ENCODE measurements at regions not wholly inside any gene's neighbourhood (a gene's known extent, or its start where the extent isn't known, plus 50 kb on each side); places are given as distances from the start of the nearest gene placed in this dataset.

GRCh38 chr20:57030611-57031600 lies 235.5 kb downstream of the BMP7 start:
- TF ChIP-seq CTCF (IDR thresholded peaks at IDR 0.05; ENCODE audit: low read depth, low read length) (no peak), EZH2phosphoT487 (IDR thresholded peaks at IDR 0.05; ENCODE audit: low read depth) (no peak)
